HCT116 (cell line): ENCODE measurements at regions not wholly inside any gene's neighbourhood (a gene's known extent, or its start where the extent isn't known, plus 50 kb on each side); places are given as distances from the start of the nearest gene placed in this dataset.

Source experiments
- ATAC-seq: fragments of 200-7000 bp; cut with Tn5 transposase; 2 replicates; pipeline ENCODE4 v1.9.1; 2020; ENCODE audit warnings: mild to moderate bottlenecking, moderate library complexity
- BruUV-seq: library from RNA; stranded (reverse); fragments of 400-500 nt; replicated peaks from 2 replicates; lab custom pipeline; 2021; lab: Mats Ljungman, UMichigan
- CTCF ChIA-PET: fragments of 300-600 bp; sonication (Branson Sonifier 250); formaldehyde crosslinking; loops from one replicate; lab custom pipeline; 2021; ENCODE audit warnings: antibody characterized with exemption; lab: Charles Lee
- POLR2A ChIA-PET: fragments of 300-600, 350-600 bp; sonication (Branson Sonifier 250); formaldehyde crosslinking; loops from one replicate; lab custom pipeline; 2021; ENCODE audit warnings: antibody characterized with exemption; lab: Charles Lee
- RAD21 ChIA-PET, 2 experiments: fragments of 300-600 bp; sonication (Branson Sonifier 250); formaldehyde crosslinking; loops; one replicate each; lab custom pipeline; 2023; ENCODE audit warnings: low total read pairs in 2 of 2; ENCODE audit not compliant: uncharacterized antibody in 2 of 2, unreplicated experiment in 2 of 2, low non-redundant PET in 1 of 2; lab: Charles Lee
- DNase-seq: peaks from one replicate; pipeline ENCODE4 v3.0.0-alpha.2; 2010; ENCODE audit warnings: low read depth, low spot score
- H2AFZ ChIP-seq: fragments of 200-600 bp; shearing (Covaris generic), sonication (generic); 2 replicates; pipeline ENCODE4 v1.6.1; 2017; ENCODE audit warnings: low read depth, mixed run types, mixed read lengths, antibody characterized with exemption, low read length; ENCODE audit not compliant: poor library complexity, severe bottlenecking
- H3K27ac ChIP-seq: 2 replicates; pipeline ENCODE4 v1.5.1; 2012; ENCODE audit warnings: low read depth, low read length
- H3K27me3 ChIP-seq: fragments of 200-600 bp; sonication (generic); 2 replicates; pipeline ENCODE4 v1.6.1; 2016; ENCODE audit warnings: mixed run types, low read length, mixed read lengths; ENCODE audit not compliant: insufficient read depth
- H3K36me3 ChIP-seq, 2 experiments: fragments of 200-500 bp in 1 of 2; fragments of 200-600 bp in 1 of 2; sonication (Bioruptor generic) in 1 of 2; sonication (generic) in 1 of 2; 2 replicates each; pipeline versions ENCODE4 v1.5.1 to v1.6.1; 2014 to 2016; ENCODE audit warnings: low read length in 2 of 2, inconsistent platforms in 1 of 2, mixed read lengths in 1 of 2, mixed run types in 1 of 2; ENCODE audit not compliant: insufficient read depth in 2 of 2, control insufficient read depth in 1 of 2
- H3K4me1 ChIP-seq, 2 experiments: fragments of 200-600 bp in 1 of 2; sonication (generic) in 1 of 2; 2 replicates each; pipeline versions ENCODE4 v1.5.1 to v1.6.1; 2012 to 2017; ENCODE audit warnings: low read length in 2 of 2, inconsistent platforms in 1 of 2, mild to moderate bottlenecking in 1 of 2, mixed read lengths in 1 of 2, mixed run types in 1 of 2, moderate library complexity in 1 of 2; ENCODE audit not compliant: insufficient read depth in 2 of 2, control insufficient read depth in 1 of 2
- H3K4me2 ChIP-seq: fragments of 200-600 bp; sonication (generic); 2 replicates; pipeline ENCODE4 v1.6.1; 2017; ENCODE audit warnings: mixed run types, low read length, mixed read lengths
- H3K4me3 ChIP-seq, 2 experiments: fragments of 200-600 bp in 1 of 2; sonication (generic) in 1 of 2; replicated peaks in 1 of 2; 2 replicates each; pipeline ENCODE4 v1.5.1; 2011 to 2016; ENCODE audit warnings: low read length in 2 of 2, control low read depth in 1 of 2, low read depth in 1 of 2, mild to moderate bottlenecking in 1 of 2, mixed read lengths in 1 of 2, mixed run types in 1 of 2
- H3K79me2 ChIP-seq: fragments of 200-600 bp; sonication (generic); 2 replicates; pipeline ENCODE4 v1.6.1; 2017; ENCODE audit warnings: mild to moderate bottlenecking, mixed run types, low read length, moderate library complexity, mixed read lengths; ENCODE audit not compliant: insufficient read depth
- H3K9ac ChIP-seq: fragments of 200-600 bp; sonication (generic); 2 replicates; pipeline ENCODE4 v1.6.1; 2016; ENCODE audit warnings: low read length, mixed read lengths
- H3K9me2 ChIP-seq: fragments of 200-600 bp; sonication (generic), shearing (Covaris generic); 2 replicates; pipeline ENCODE4 v1.6.1; 2017; ENCODE audit warnings: mixed run types, mild to moderate bottlenecking, moderate library complexity; ENCODE audit not compliant: insufficient read depth
- H3K9me3 ChIP-seq, 2 experiments: fragments of 200-500 bp in 1 of 2; fragments of 200-600 bp in 1 of 2; sonication (Bioruptor generic) in 1 of 2; sonication (generic) in 1 of 2; 2 replicates each; pipeline ENCODE4 v1.6.1; 2014 to 2017; ENCODE audit warnings: low read length in 2 of 2, mixed read lengths in 2 of 2, inconsistent platforms in 1 of 2, low read depth in 1 of 2, mild to moderate bottlenecking in 1 of 2, mixed run types in 1 of 2, moderate library complexity in 1 of 2; ENCODE audit not compliant: control insufficient read depth in 1 of 2, insufficient read depth in 1 of 2
- H4K20me1 ChIP-seq: fragments of 200-600 bp; sonication (generic), shearing (Covaris generic); 2 replicates; pipeline ENCODE4 v1.6.1; 2017; ENCODE audit warnings: mixed run types, mild to moderate bottlenecking, moderate library complexity; ENCODE audit not compliant: insufficient read depth
- CTCF ChIP-seq, 3 experiments: fragments of 200-600 bp in 1 of 3; sonication (generic) in 1 of 3; IDR thresholded peaks in 2 of 3; conservative IDR thresholded peaks in 1 of 3; 2 replicates each; pipeline ENCODE4 v1.5.1; 2012 to 2017; ENCODE audit warnings: low read depth in 2 of 3, low read length in 2 of 3, antibody characterized with exemption in 1 of 3, borderline replicate concordance in 1 of 3, control low read depth in 1 of 3, mild to moderate bottlenecking in 1 of 3, mixed read lengths in 1 of 3, mixed run types in 1 of 3, moderate library complexity in 1 of 3; ENCODE audit not compliant: insufficient read depth in 1 of 3
- ELF1 ChIP-seq: IDR thresholded peaks from 2 replicates; pipeline ENCODE4 v1.6.1; 2012; ENCODE audit warnings: low read depth, borderline replicate concordance
- EZH2 ChIP-seq: fragments of 200-600 bp; sonication (generic); IDR thresholded peaks from 2 replicates; pipeline ENCODE4 v1.6.1; 2017; ENCODE audit warnings: antibody characterized with exemption, mixed run types
- JUND ChIP-seq: IDR thresholded peaks from 2 replicates; pipeline ENCODE4 v1.6.1; 2012
- POLR2A ChIP-seq: IDR thresholded peaks from 2 replicates; pipeline ENCODE4 v1.7.0; 2011; ENCODE audit warnings: borderline replicate concordance; ENCODE audit not compliant: insufficient read depth, insufficient read length; ENCODE audit errors: extremely low read depth
- POLR2AphosphoS5 ChIP-seq: IDR thresholded peaks from 2 replicates; pipeline ENCODE4 v1.6.1; 2011; ENCODE audit warnings: mild to moderate bottlenecking, low read depth, low read length, moderate library complexity
- RAD21 ChIP-seq: IDR thresholded peaks from 2 replicates; pipeline ENCODE4 v1.6.1; 2012; ENCODE audit warnings: low read depth, mild to moderate bottlenecking
- REST ChIP-seq: IDR thresholded peaks from 2 replicates; pipeline ENCODE4 v1.6.1; 2012; ENCODE audit warnings: low read depth
- SP1 ChIP-seq: IDR thresholded peaks from 2 replicates; pipeline ENCODE4 v1.6.1; 2012; ENCODE audit warnings: low read depth
- ZNF274 ChIP-seq: fragments of 200-500 bp; sonication (Bioruptor generic); IDR thresholded peaks from 2 replicates; pipeline ENCODE4 v1.6.1; 2014; ENCODE audit warnings: mild to moderate bottlenecking, low read depth, low read length, inconsistent platforms
- intact Hi-C: fragments of 100-400 bp; cut with micrococcal nuclease; formaldehyde crosslinking; loops from 2 replicates; pipeline ENCODE4 v1.10.0; 2022
- TF ChIP-seq, protein P1 (sequence below): IDR thresholded peaks from 2 replicates; pipeline ENCODE4 v1.6.1; 2012

DNA sequence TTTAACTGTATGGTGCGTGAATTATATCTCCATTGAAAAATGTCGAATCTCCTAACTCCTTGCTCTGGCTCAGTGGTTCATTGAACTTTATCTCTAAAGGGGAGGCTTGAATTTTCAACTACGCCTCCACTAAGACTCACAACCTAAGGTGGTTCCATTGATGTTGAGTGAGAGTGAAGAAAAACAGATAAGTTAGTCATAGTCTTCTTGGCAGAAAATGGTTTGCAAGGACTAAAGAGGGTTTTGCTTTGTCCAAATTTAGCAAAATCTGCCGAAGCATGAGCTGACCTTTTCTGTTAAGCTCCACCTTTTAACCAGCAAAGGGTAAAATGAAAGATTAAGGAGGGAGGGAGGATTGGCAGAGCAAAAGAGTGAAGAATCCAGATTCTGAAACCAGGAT is 290.2 kb upstream of the SPTLC3 start:
- no peaks in the 10 kb centered on the region for H3K36me3 ChIP-seq
- H3K9ac ChIP-seq, result no peak overlapping the region
- no peaks in the 10 kb centered on the region for H3K79me2 ChIP-seq
- no peaks in the 10 kb centered on the region for H4K20me1 ChIP-seq
- H3K9me2 ChIP-seq, result no peaks in the 10 kb centered on the region
- H2AFZ ChIP-seq, result no peak overlapping the region
- BruUV-seq, result no TSS peak
- TF ChIP-seq JUND (no peak), REST (no peak), ELF1 (no peak)
- TF ChIP-seq, all 23 proteins: peak for 0
- Histone ChIP-seq H3K4me3 (no peak overlapping the region), H3K9me3 (peaks cover 14 to 36% of the 10 kb centered on the region in 2 experiments; a peak in 3 of 4 replicates), H3K27ac (no peak overlapping the region), H3K4me2 (no peak overlapping the region), H3K4me1 (no peaks in the 10 kb centered on the region), H3K27me3 (no peaks in the 10 kb centered on the region)
- intact Hi-C loops, result no loop called here
- DNase-seq, result no peak
- no peak for ATAC-seq
- ChIA-PET CTCF (no interaction called here), RAD21 (no interaction called here), POLR2A (no interaction called here)

GRCh38 chr20:12721636-12722035 is 287.1 kb upstream of the SPTLC3 start:
- Histone ChIP-seq H3K27ac (no peak overlapping the region), H3K36me3 (no peaks in the 10 kb centered on the region), H3K4me1 (no peaks in the 10 kb centered on the region), H3K4me3 (no peak overlapping the region), H3K9me2 (no peaks in the 10 kb centered on the region), H2AFZ (no peak overlapping the region), H3K79me2 (no peaks in the 10 kb centered on the region), H3K9ac (no peak overlapping the region), H3K9me3 (peaks cover 19 to 24% of the 10 kb centered on the region in 2 experiments; a peak in 3 of 4 replicates), H3K4me2 (no peak overlapping the region), H3K27me3 (no peaks in the 10 kb centered on the region), H4K20me1 (no peaks in the 10 kb centered on the region)
- DNase-seq (no peak), ATAC-seq (no peak)
- ChIA-PET CTCF (no interaction called here), RAD21 (no interaction called here), POLR2A (no interaction called here)
- no TSS peak for BruUV-seq
- intact Hi-C loops, result no loop called here
- TF ChIP-seq CTCF (IDR thresholded peaks at IDR 0.05 in 2 of 3, conservative IDR thresholded peaks at IDR 0.05 in 1 of 3; ENCODE audit: borderline replicate concordance in 1 of 3, insufficient read depth in 1 of 3, low read depth in 2 of 3, low read length in 2 of 3), result no peak
- no peak for TF ChIP-seq SP1
- TF ChIP-seq POLR2AphosphoS5, result no peak
- no peak for TF ChIP-seq ELF1
- no peak for TF ChIP-seq ZNF274
- TF ChIP-seq, protein P1, sequence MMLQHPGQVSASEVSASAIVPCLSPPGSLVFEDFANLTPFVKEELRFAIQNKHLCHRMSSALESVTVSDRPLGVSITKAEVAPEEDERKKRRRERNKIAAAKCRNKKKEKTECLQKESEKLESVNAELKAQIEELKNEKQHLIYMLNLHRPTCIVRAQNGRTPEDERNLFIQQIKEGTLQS, result no peak
- TF ChIP-seq REST, result no peak
- no peak for TF ChIP-seq RAD21
- no peak for TF ChIP-seq EZH2
- no peak for TF ChIP-seq POLR2A
